H1 (cell line): ENCODE measurements at regions not wholly inside any gene's neighbourhood (a gene's known extent, or its start where the extent isn't known, plus 50 kb on each side); places are given as distances from the start of the nearest gene placed in this dataset.

Source experiments
- CTCF ChIA-PET: fragments of 300-600 bp; sonication (Branson Sonifier 250); formaldehyde crosslinking; loops from one replicate; lab custom pipeline; 2021; ENCODE audit not compliant: partially characterized antibody; lab: Charles Lee
- POLR2A ChIA-PET: fragments of 300-600 bp; sonication (Branson Sonifier 250); formaldehyde crosslinking; loops from one replicate; lab custom pipeline; 2021; ENCODE audit warnings: inconsistent platforms; ENCODE audit not compliant: partially characterized antibody; lab: Charles Lee
- DNase-seq, 2 experiments: peaks; one replicate each; pipeline versions ENCODE4 v3.0.0 to v3.0.0-alpha.2; 2010 to 2022; ENCODE audit warnings: low spot score in 2 of 2, low read depth in 1 of 2, mixed read lengths in 1 of 2
- FAIRE-seq: peaks from 2 replicates; lab custom pipeline; 2011; peaks lifted over from hg19 to GRCh38; lab: Jason Lieb, UNC
- H2AFZ ChIP-seq: 2 replicates; pipeline ENCODE4 v1.8.1; 2012; ENCODE audit warnings: low read length, inconsistent platforms
- H2AK5ac ChIP-seq: 2 replicates; pipeline ENCODE4 v1.6.1; 2013; ENCODE audit warnings: low read depth, low read length
- H2BK120ac ChIP-seq: replicated peaks from 2 replicates; pipeline ENCODE3; 2013; ENCODE audit warnings: low read depth, low read length, inconsistent platforms
- H2BK12ac ChIP-seq: 2 replicates; pipeline ENCODE4 v1.6.1; 2013; ENCODE audit warnings: low read depth, low read length
- H2BK15ac ChIP-seq: 2 replicates; pipeline ENCODE4 v1.6.1; 2013; ENCODE audit warnings: low read length
- H2BK20ac ChIP-seq: 2 replicates; pipeline ENCODE4 v1.6.1; 2013; ENCODE audit warnings: low read length
- H2BK5ac ChIP-seq: 2 replicates; pipeline ENCODE4 v1.6.1; 2013; ENCODE audit warnings: low read depth, low read length
- H3K14ac ChIP-seq: 2 replicates; pipeline ENCODE4 v1.6.1; 2013; ENCODE audit warnings: inconsistent platforms; ENCODE audit not compliant: insufficient read length
- H3K18ac ChIP-seq: 2 replicates; pipeline ENCODE4 v1.6.1; 2013; ENCODE audit warnings: low read length; ENCODE audit errors: extremely low read depth
- H3K23ac ChIP-seq: 2 replicates; pipeline ENCODE4 v1.6.1; 2013; ENCODE audit warnings: inconsistent platforms; ENCODE audit not compliant: insufficient read length
- H3K23me2 ChIP-seq: 2 replicates; pipeline ENCODE4 v1.6.1; 2013; ENCODE audit warnings: low read depth, low read length
- H3K27ac ChIP-seq: 2 replicates; pipeline ENCODE4 v1.6.1; 2011; ENCODE audit warnings: low read depth, low read length, inconsistent platforms
- H3K27me3 ChIP-seq, 4 experiments: replicated peaks in 1 of 4; 1 replicate in 1 of 4; 2 replicates in 3 of 4; pipeline versions ENCODE4 v1.6.1 to v1.8.1; 2011 to 2013; ENCODE audit warnings: low read length in 3 of 4, mild to moderate bottlenecking in 3 of 4, inconsistent platforms in 2 of 4, mixed read lengths in 2 of 4, moderate library complexity in 1 of 4; ENCODE audit not compliant: control insufficient read depth in 3 of 4, insufficient read depth in 3 of 4; ENCODE audit errors: extremely low read depth in 1 of 4
- H3K36me3 ChIP-seq, 4 experiments: 2 replicates each; pipeline versions ENCODE4 v1.6.1 to v1.8.1; 2011 to 2013; ENCODE audit warnings: mild to moderate bottlenecking in 4 of 4, low read length in 3 of 4, moderate library complexity in 2 of 4, control low read depth in 1 of 4, inconsistent platforms in 1 of 4; ENCODE audit not compliant: insufficient read depth in 4 of 4, control insufficient read depth in 2 of 4
- H3K4ac ChIP-seq: replicated peaks from 2 replicates; pipeline ENCODE3; 2013; ENCODE audit warnings: low read length, low read depth, mixed read lengths, inconsistent platforms; ENCODE audit not compliant: insufficient read length
- H3K4me1 ChIP-seq, 4 experiments: replicated peaks in 1 of 4; 1 replicate in 1 of 4; 2 replicates in 3 of 4; pipeline versions ENCODE4 v1.6.1 to v1.8.1; 2011 to 2013; ENCODE audit warnings: low read length in 3 of 4, inconsistent platforms in 2 of 4, mixed read lengths in 1 of 4; ENCODE audit not compliant: insufficient read depth in 4 of 4, control insufficient read depth in 3 of 4
- H3K4me2 ChIP-seq, 2 experiments: 2 replicates each; pipeline versions ENCODE4 v1.6.1 to v1.8.1; 2011 to 2013; ENCODE audit warnings: low read depth in 2 of 2, low read length in 2 of 2, control low read depth in 1 of 2, inconsistent platforms in 1 of 2, mild to moderate bottlenecking in 1 of 2; ENCODE audit not compliant: insufficient read depth in 1 of 2
- H3K4me3 ChIP-seq, 4 experiments: fragments of 200-600, 300-600 bp in 1 of 4; sonication (generic), shearing (Covaris generic), sonication (Bioruptor Twin) in 1 of 4; 2 replicates each; pipeline versions ENCODE4 v1.5.1 to v1.8.1; 2011 to 2016; ENCODE audit warnings: low read length in 4 of 4, low read depth in 3 of 4, control low read depth in 2 of 4, inconsistent platforms in 2 of 4, mild to moderate bottlenecking in 2 of 4, mixed read lengths in 1 of 4, moderate library complexity in 1 of 4; ENCODE audit not compliant: insufficient read depth in 2 of 4; ENCODE audit errors: extremely low read depth in 1 of 4
- H3K56ac ChIP-seq: replicated peaks from 2 replicates; pipeline ENCODE3; 2013; ENCODE audit warnings: low read depth, mild to moderate bottlenecking, mixed read lengths, low read length, inconsistent platforms; ENCODE audit not compliant: insufficient read length
- H3K79me1 ChIP-seq: 2 replicates; pipeline ENCODE4 v1.6.1; 2013; ENCODE audit warnings: low read depth, low read length, control low read depth
- H3K79me2 ChIP-seq, 2 experiments: 2 replicates each; pipeline versions ENCODE4 v1.6.1 to v1.8.1; 2012 to 2013; ENCODE audit warnings: low read length in 2 of 2, mild to moderate bottlenecking in 2 of 2, inconsistent platforms in 1 of 2; ENCODE audit not compliant: insufficient read depth in 2 of 2, control insufficient read depth in 1 of 2
- H3K9ac ChIP-seq, 4 experiments: replicated peaks in 1 of 4; 1 replicate in 1 of 4; 2 replicates in 3 of 4; pipeline versions ENCODE4 v1.6.1 to v1.8.1; 2011 to 2013; ENCODE audit warnings: low read depth in 3 of 4, low read length in 3 of 4, control low read depth in 2 of 4, mild to moderate bottlenecking in 2 of 4, moderate library complexity in 2 of 4, inconsistent platforms in 1 of 4; ENCODE audit errors: extremely low read depth in 1 of 4
- H3K9me3 ChIP-seq, 2 experiments: 2 replicates each; pipeline versions ENCODE4 v1.6.1 to v1.8.1; 2012 to 2013; ENCODE audit warnings: mild to moderate bottlenecking in 2 of 2, moderate library complexity in 2 of 2, control low read depth in 1 of 2, inconsistent platforms in 1 of 2, low read depth in 1 of 2, low read length in 1 of 2, mixed read lengths in 1 of 2; ENCODE audit not compliant: insufficient read depth in 2 of 2
- H4K20me1 ChIP-seq, 2 experiments: replicated peaks in 1 of 2; 2 replicates each; pipeline versions ENCODE3 to v1.8.1; 2011 to 2013; ENCODE audit warnings: inconsistent platforms in 2 of 2, low read length in 2 of 2, mild to moderate bottlenecking in 1 of 2; ENCODE audit not compliant: insufficient read depth in 2 of 2, control insufficient read depth in 1 of 2
- H4K5ac ChIP-seq: 2 replicates; pipeline ENCODE4 v1.6.1; 2013; ENCODE audit warnings: low read length, low read depth, mixed read lengths, inconsistent platforms; ENCODE audit not compliant: insufficient read length
- H4K8ac ChIP-seq: 2 replicates; pipeline ENCODE4 v1.8.0; 2013; ENCODE audit warnings: mild to moderate bottlenecking, moderate library complexity, low read length, inconsistent platforms; ENCODE audit not compliant: insufficient read depth; ENCODE audit errors: extremely low read depth
- H4K91ac ChIP-seq: replicated peaks from 2 replicates; pipeline ENCODE3; 2013; ENCODE audit warnings: low read length, mixed read lengths, inconsistent platforms; ENCODE audit not compliant: insufficient read length
- CREB1 ChIP-seq: IDR thresholded peaks from 2 replicates; pipeline ENCODE4 v1.6.1; 2012; ENCODE audit warnings: inconsistent platforms
- GTF2F1 ChIP-seq: IDR thresholded peaks from 2 replicates; pipeline ENCODE4 v1.6.1; 2012; ENCODE audit warnings: low read depth, low read length, improper control_type of control experiment, borderline replicate concordance
- WGBS, 2 experiments: shearing (Covaris generic) in 1 of 2; methylation state at CpG; one replicate each; pipeline versions ENCODE4 v1.1.6 to v1.1.7; 2013 to 2015; ENCODE audit warnings: low lambda C conversion rate in 2 of 2, mixed read lengths in 2 of 2, inconsistent platforms in 1 of 2, low coverage in 1 of 2, missing lambda C conversion rate in 1 of 2; ENCODE audit not compliant: insufficient replicate concordance in 2 of 2, insufficient coverage in 1 of 2, insufficient read length in 1 of 2; ENCODE audit errors: extremely low coverage in 1 of 2, missing lambda C conversion rate in 1 of 2; 5-methylcytosine and 5-hydroxymethylcytosine counted together

- no peak overlapping the region for H2AK5ac ChIP-seq
- no peak overlapping the region for H2AFZ ChIP-seq
- H3K23me2 ChIP-seq: no peaks in the 10 kb centered on the region
- no peak overlapping the region for H4K5ac ChIP-seq
- H3K79me1 ChIP-seq: no peaks in the 10 kb centered on the region
- no peaks in the 10 kb centered on the region for H4K20me1 ChIP-seq
- no peak for DNase-seq
- peaks cover 15 to 21% of the 10 kb centered on the region in 2 experiments for H3K9me3 ChIP-seq
- H3K4me2 ChIP-seq: no peak overlapping the region
- no peaks in the 10 kb centered on the region for H3K79me2 ChIP-seq
- ChIA-PET POLR2A (no interaction called here), CTCF (interaction anchor here (0.8 to 1.0 kb wide), 2 partner anchors 21 to 226 kb away, joined by 3 read pairs; no protein-coding TSS in a partner anchor)
- no peaks in the 10 kb centered on the region for H3K4me1 ChIP-seq
- H2BK15ac ChIP-seq: no peak overlapping the region
- no peak for FAIRE-seq
- no peaks in the 10 kb centered on the region for H3K27me3 ChIP-seq
- H2BK120ac ChIP-seq: no peak overlapping the region
- no peak overlapping the region for H4K91ac ChIP-seq
- H3K36me3 ChIP-seq: no peaks in the 10 kb centered on the region; a peak in 1 of 8 replicates
- no peak overlapping the region for H4K8ac ChIP-seq
- TF ChIP-seq GTF2F1 (no peak), CREB1 (no peak)
- no peak overlapping the region for H2BK5ac ChIP-seq
- no peak overlapping the region for H3K56ac ChIP-seq
- H3K4ac ChIP-seq: no peak overlapping the region
- H3K18ac ChIP-seq: no peak overlapping the region
- no peak overlapping the region for H3K27ac ChIP-seq
- WGBS, 2 experiments: 71% methylated on average over 2 of the region's 2 CpGs; no CpG with 5 or more reads in 1 of the 2 experiments
- no peak overlapping the region for H2BK12ac ChIP-seq
- H2BK20ac ChIP-seq: no peak overlapping the region
- H3K23ac ChIP-seq: no peak overlapping the region
- no peak overlapping the region for H3K9ac ChIP-seq
- H3K4me3 ChIP-seq: no peak overlapping the region
- H3K14ac ChIP-seq: no peak overlapping the region
These were observed 733.4 kb upstream of the INTU start for GRCh38 chr4:126899331-126899801.
